ENCODE measurements at regions not wholly inside any gene's neighbourhood (a gene's known extent, or its start where the extent isn't known, plus 50 kb on each side); places are given as distances from the start of the nearest gene placed in this dataset.
"Not testable (repeated sequence)": the region's sequence is repeated elsewhere in the genome, so short reads cannot be mapped to it uniquely, and the experiment has no call there.

- TF ChIP-seq POLR2AphosphoS5 (IDR thresholded peaks at IDR 0.05; ENCODE audit: low read depth, low read length); POLR2A (IDR thresholded peaks at IDR 0.05; ENCODE audit: low read depth, low read length); TAF1 (IDR thresholded peaks at IDR 0.05; ENCODE audit: borderline replicate concordance, low read depth, low read length): not testable (repeated sequence)
Observed at GRCh38 chr1:121543988-121544387, 359.2 kb downstream of the SRGAP2C start.

Measured in GM12892 (cell line).